HS-27A (cell line): ENCODE measurements at regions not wholly inside any gene's neighbourhood (a gene's known extent, or its start where the extent isn't known, plus 50 kb on each side); places are given as distances from the start of the nearest gene placed in this dataset.

Experiments
- DNase-seq: peaks from one replicate; pipeline ENCODE4 v3.0.0-alpha.2; 2012; ENCODE audit warnings: low read depth, missing footprints

- DNase-seq: no peak
Observed at GRCh38 chr7:47636433-47637175, 54.7 kb upstream of the TNS3 start.

- DNase-seq: no peak
Observed at GRCh38 chr7:47636081-47636432, 54.1 kb upstream of the TNS3 start.

- no peak for DNase-seq
Observed at GRCh38 chr7:47635091-47636080, 53.5 kb upstream of the TNS3 start.

GRCh38 chr7:47634273-47634672, 52.4 kb upstream of the TNS3 start:
- no peak for DNase-seq

GRCh38 chr7:47633134-47633533, 51.2 kb upstream of the TNS3 start:
- DNase-seq: no peak
